IMR-90 (cell line): ENCODE measurements at regions not wholly inside any gene's neighbourhood (a gene's known extent, or its start where the extent isn't known, plus 50 kb on each side); places are given as distances from the start of the nearest gene placed in this dataset.
A peak's percentile ranks its signal among the peaks of the same experiment; 100 is the strongest.

ENCODE experiments used
- ATAC-seq: fragments of 200-7000 bp; cut with Tn5 transposase; 2 replicates; pipeline ENCODE4 v1.9.1; 2020; ENCODE audit warnings: low read depth, mild to moderate bottlenecking, moderate library complexity
- BruUV-seq: library from RNA; stranded (reverse); fragments of 400-500 nt; replicated peaks from 2 replicates; lab custom pipeline; 2021; lab: Mats Ljungman, UMichigan
- CTCF ChIA-PET: fragments of 300-600 bp; formaldehyde crosslinking; extraction: SDS; loops from one replicate; lab custom pipeline; 2021; ENCODE audit warnings: antibody characterized with exemption; lab: Yijun Ruan, JAX
- POLR2A ChIA-PET: fragments of 300-600 bp; sonication (Branson Sonifier 250); formaldehyde crosslinking; loops from one replicate; lab custom pipeline; 2022; ENCODE audit warnings: antibody characterized with exemption; ENCODE audit not compliant: unreplicated experiment; lab: Charles Lee
- DNase-seq: peaks from one replicate; pipeline ENCODE4 v3.0.0; 2013
- H2AFZ ChIP-seq: replicated peaks from 2 replicates; pipeline ENCODE3; 2013; ENCODE audit warnings: low read length, mild to moderate bottlenecking; ENCODE audit not compliant: poor library complexity
- H2AK5ac ChIP-seq: 2 replicates; pipeline ENCODE4 v1.6.1; 2013; ENCODE audit warnings: low read depth, low read length, inconsistent platforms
- H2AK9ac ChIP-seq: replicated peaks from 2 replicates; pipeline ENCODE3; 2013; ENCODE audit warnings: mild to moderate bottlenecking, low read depth, low read length, moderate library complexity; ENCODE audit not compliant: poor library complexity
- H2BK120ac ChIP-seq: 2 replicates; pipeline ENCODE4 v1.6.1; 2013; ENCODE audit warnings: low read depth, low read length, inconsistent platforms
- H2BK15ac ChIP-seq: 3 replicates; pipeline ENCODE4 v1.6.1; 2013; ENCODE audit warnings: low read depth, low read length, inconsistent platforms
- H2BK20ac ChIP-seq: 2 replicates; pipeline ENCODE4 v1.6.1; 2013; ENCODE audit warnings: low read depth, mild to moderate bottlenecking, inconsistent platforms, low read length, moderate library complexity
- H2BK5ac ChIP-seq: 2 replicates; pipeline ENCODE4 v1.6.1; 2013; ENCODE audit warnings: mild to moderate bottlenecking, low read depth, low read length, inconsistent platforms; ENCODE audit not compliant: poor library complexity, severe bottlenecking
- H3K14ac ChIP-seq: replicated peaks from 2 replicates; pipeline ENCODE4 v1.6.1; 2013; ENCODE audit warnings: low read depth, low read length, inconsistent platforms
- H3K18ac ChIP-seq: 2 replicates; pipeline ENCODE4 v1.6.1; 2013; ENCODE audit warnings: low read depth, low read length, control low read depth
- H3K23ac ChIP-seq: 2 replicates; pipeline ENCODE4 v1.6.1; 2013; ENCODE audit warnings: low read depth, low read length, inconsistent platforms
- H3K27ac ChIP-seq: 2 replicates; pipeline ENCODE4 v1.5.1; 2013; ENCODE audit warnings: mild to moderate bottlenecking, control low read depth, low read length; ENCODE audit not compliant: insufficient read depth
- H3K27me3 ChIP-seq: 2 replicates; pipeline ENCODE4 v1.6.1; 2013; ENCODE audit warnings: low read length; ENCODE audit not compliant: control insufficient read depth, insufficient read depth
- H3K36me3 ChIP-seq: 2 replicates; pipeline ENCODE4 v1.6.1; 2013; ENCODE audit warnings: low read length, mixed read lengths; ENCODE audit not compliant: control insufficient read depth, insufficient read depth
- H3K4ac ChIP-seq: 2 replicates; pipeline ENCODE4 v1.6.1; 2013; ENCODE audit warnings: low read depth, low read length, inconsistent platforms
- H3K4me1 ChIP-seq: 2 replicates; pipeline ENCODE4 v1.6.1; 2013; ENCODE audit warnings: low read length, mixed read lengths; ENCODE audit not compliant: control insufficient read depth, insufficient read depth
- H3K4me2 ChIP-seq: 2 replicates; pipeline ENCODE4 v1.6.1; 2013; ENCODE audit warnings: low read depth, mild to moderate bottlenecking, control low read depth, low read length, moderate library complexity
- H3K4me3 ChIP-seq: 2 replicates; pipeline ENCODE4 v1.5.1; 2013; ENCODE audit warnings: low read depth, mild to moderate bottlenecking, control low read depth, low read length, moderate library complexity; ENCODE audit not compliant: insufficient read depth
- H3K56ac ChIP-seq: 2 replicates; pipeline ENCODE4 v1.6.1; 2013; ENCODE audit warnings: low read length, inconsistent platforms; ENCODE audit not compliant: insufficient read depth; ENCODE audit errors: extremely low read depth
- H3K79me1 ChIP-seq, 2 experiments: 2 replicates each; pipeline ENCODE4 v1.6.1; 2013; ENCODE audit warnings: low read length in 2 of 2, inconsistent platforms in 1 of 2, low read depth in 1 of 2
- H3K9ac ChIP-seq: 2 replicates; pipeline ENCODE4 v1.6.1; 2013; ENCODE audit warnings: low read depth, low read length, control low read depth
- H3K9me1 ChIP-seq: 2 replicates; pipeline ENCODE4 v1.6.1; 2013; ENCODE audit warnings: low read length, inconsistent platforms; ENCODE audit not compliant: insufficient read depth
- H3K9me3 ChIP-seq: 2 replicates; pipeline ENCODE4 v1.6.1; 2013; ENCODE audit warnings: low read length; ENCODE audit not compliant: control insufficient read depth, insufficient read depth
- H4K20me1 ChIP-seq: 2 replicates; pipeline ENCODE4 v1.6.1; 2013; ENCODE audit warnings: low read length, inconsistent platforms; ENCODE audit not compliant: insufficient read depth
- H4K5ac ChIP-seq: 2 replicates; pipeline ENCODE4 v1.6.1; 2013; ENCODE audit warnings: mild to moderate bottlenecking, low read depth, low read length, control low read depth
- H4K8ac ChIP-seq, 2 experiments: 2 replicates each; pipeline ENCODE4 v1.6.1; 2013; ENCODE audit warnings: low read depth in 2 of 2, low read length in 2 of 2, control low read depth in 1 of 2, inconsistent platforms in 1 of 2
- H4K91ac ChIP-seq: 2 replicates; pipeline ENCODE4 v1.6.1; 2013; ENCODE audit warnings: low read depth, low read length, inconsistent platforms; ENCODE audit not compliant: insufficient read depth
- BHLHE40 ChIP-seq: fragments of 150-350 bp; IDR thresholded peaks from 2 replicates; pipeline ENCODE4 v1.6.1; 2016; ENCODE audit warnings: mild to moderate bottlenecking, low read depth, low read length
- CEBPB ChIP-seq: IDR thresholded peaks from 2 replicates; pipeline ENCODE4 v1.6.1; 2012; ENCODE audit warnings: low read depth, low read length, improper control_type of control experiment
- CTCF ChIP-seq: conservative IDR thresholded peaks from 2 replicates; pipeline ENCODE4 v1.5.1; 2012; ENCODE audit warnings: mild to moderate bottlenecking, low read depth, low read length, improper control_type of control experiment
- ELK1 ChIP-seq: fragments of 150-350 bp; IDR thresholded peaks from 2 replicates; pipeline ENCODE4 v1.6.1; 2016; ENCODE audit warnings: low read depth, mild to moderate bottlenecking, low read length, moderate library complexity, borderline replicate concordance
- MAFK ChIP-seq: IDR thresholded peaks from 2 replicates; pipeline ENCODE4 v1.6.1; 2012; ENCODE audit warnings: low read depth, low read length, improper control_type of control experiment
- MAZ ChIP-seq: IDR thresholded peaks from 2 replicates; pipeline ENCODE4 v1.6.1; 2012; ENCODE audit warnings: low read depth, mild to moderate bottlenecking, low read length, improper control_type of control experiment, moderate library complexity, borderline replicate concordance
- MXI1 ChIP-seq: IDR thresholded peaks from 2 replicates; pipeline ENCODE4 v1.6.1; 2012; ENCODE audit warnings: low read depth, mild to moderate bottlenecking, low read length, moderate library complexity, borderline replicate concordance
- RCOR1 ChIP-seq: IDR thresholded peaks from 2 replicates; pipeline ENCODE4 v1.6.1; 2012; ENCODE audit warnings: mild to moderate bottlenecking, low read length, improper control_type of control experiment; ENCODE audit not compliant: insufficient replicate concordance
- RFX5 ChIP-seq: IDR thresholded peaks from 2 replicates; pipeline ENCODE4 v1.8.0; 2012; ENCODE audit warnings: low read depth, mild to moderate bottlenecking, low read length, moderate library complexity
- USF2 ChIP-seq: fragments of 150-350 bp; IDR thresholded peaks from 2 replicates; pipeline ENCODE4 v1.6.1; 2017; ENCODE audit warnings: mild to moderate bottlenecking, antibody characterized with exemption, low read length, low read depth
- whole genome bisulfite sequencing, 2 experiments: methylation state at CpG; one replicate each; pipeline versions ENCODE4 v1.1.5 to v1.1.7; 2013; ENCODE audit warnings: missing lambda C conversion rate in 2 of 2; ENCODE audit not compliant: insufficient read length in 1 of 2; ENCODE audit errors: extremely low coverage in 2 of 2; 5-methylcytosine and 5-hydroxymethylcytosine counted together
- dilution Hi-C: fragments of 300-500 bp; cut with HindIII; formaldehyde crosslinking; loops from one replicate; pipeline ENCODE4 v1.14.3; 2018; ENCODE audit warnings: low sequenced_read_pairs; ENCODE audit not compliant: unreplicated experiment
- in situ Hi-C: fragments of 300-500 bp; cut with MboI; formaldehyde crosslinking; loops from 3 replicates; pipeline ENCODE4 v1.14.3; 2019; ENCODE audit warnings: low sequenced_read_pairs, inconsistent platforms, mixed read lengths
- intact Hi-C: fragments of 100-400 bp; cut with micrococcal nuclease; formaldehyde crosslinking; loops from 2 replicates; pipeline ENCODE4 v1.10.0; 2022

- Histone ChIP-seq H4K91ac (no peak overlapping the region), H3K27me3 (no peaks in the 10 kb centered on the region), H2AFZ (peak overlapping the region; percentile 98), H3K9me3 (no peaks in the 10 kb centered on the region), H3K27ac (peak overlapping the region; percentile 93), H3K14ac (0 out of 2 replicates have a peak overlapping the region, but pooled peaks have one; percentile 34), H2BK5ac (no peak overlapping the region), H3K23ac (no peak overlapping the region; the same call in 1 of the 2 replicates), H3K18ac (no peak overlapping the region), H3K56ac (no peak overlapping the region), H3K9ac (peak overlapping the region; percentile 98), H4K20me1 (peaks cover 14% of the 10 kb centered on the region), H3K9me1 (peaks cover 3% of the 10 kb centered on the region; the same call in 1 of the 2 replicates), H2BK20ac (no peak overlapping the region), H3K36me3 (peaks cover 4% of the 10 kb centered on the region), H3K4ac (no peak overlapping the region), H2AK9ac (peak overlapping the region; percentile 76), H3K4me1 (no peaks in the 10 kb centered on the region), H2AK5ac (no peak overlapping the region; the same call in 1 of the 2 replicates), H3K4me3 (peak overlapping the region; percentile 91), H4K8ac (peak overlapping the region; percentile 47 to 80; a peak in 3 of 4 replicates), H3K79me1 (peaks cover 8 to 34% of the 10 kb centered on the region in 2 experiments; a peak in 3 of 4 replicates), H2BK15ac (no peak overlapping the region), H4K5ac (peak overlapping the region; percentile 33; the same call in 1 of the 2 replicates), H3K4me2 (peak overlapping the region; percentile 77), H2BK120ac (no peak overlapping the region)
- ATAC-seq, result peak; percentile 4
- intact Hi-C loops (no loop called here), in situ Hi-C loops (no loop called here), dilution Hi-C loops (no loop called here)
- no peak for TF ChIP-seq ELK1
- TF ChIP-seq MAFK, result no peak
- peak; percentile 46 for TF ChIP-seq RCOR1
- no peak for TF ChIP-seq MAZ
- no peak for TF ChIP-seq CEBPB
- TF ChIP-seq BHLHE40, result no peak
- no peak for TF ChIP-seq USF2
- TF ChIP-seq CTCF, result no peak
- TF ChIP-seq MXI1, result peak; percentile 74
- TF ChIP-seq RFX5, result no peak
- DNase-seq, result peak; percentile 47
- BruUV-seq, result no TSS peak
- CTCF ChIA-PET, result no interaction called here
- 8% methylated on average over 5 of the region's 15 CpGs; no CpG with 5 or more reads in 1 of the 2 experiments for WGBS, 2 experiments
- POLR2A ChIA-PET, result no interaction called here
These were observed 1418.4 kb downstream of the UQCRFS1 start for GRCh38 chr19:27794494-27795042.
